ENCODE measurements at regions not wholly inside any gene's neighbourhood (a gene's known extent, or its start where the extent isn't known, plus 50 kb on each side); places are given as distances from the start of the nearest gene placed in this dataset.
"Not testable (repeated sequence)": the region's sequence is repeated elsewhere in the genome, so short reads cannot be mapped to it uniquely, and the experiment has no call there.

DNA sequence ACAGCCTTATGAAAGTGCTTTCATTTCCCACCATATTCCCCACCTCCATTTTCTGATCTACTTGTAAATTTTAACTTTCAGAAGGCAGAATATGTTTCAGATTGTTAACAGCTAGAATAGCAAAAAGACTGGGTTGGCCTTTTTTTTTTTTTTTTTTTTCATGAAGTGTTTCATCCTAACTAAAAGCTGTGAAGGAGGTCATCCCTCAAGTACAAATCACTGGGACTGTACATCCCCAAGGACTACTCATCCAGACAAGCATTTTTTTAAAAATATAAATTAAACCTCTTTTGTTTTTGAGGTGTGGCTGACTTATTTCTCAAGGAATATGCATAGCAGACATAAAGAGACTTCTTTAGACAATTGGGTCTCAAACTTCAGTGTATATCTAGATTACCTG, 542.1 kb upstream of the TUSC1 start:
- no peak for DNase-seq

DNA sequence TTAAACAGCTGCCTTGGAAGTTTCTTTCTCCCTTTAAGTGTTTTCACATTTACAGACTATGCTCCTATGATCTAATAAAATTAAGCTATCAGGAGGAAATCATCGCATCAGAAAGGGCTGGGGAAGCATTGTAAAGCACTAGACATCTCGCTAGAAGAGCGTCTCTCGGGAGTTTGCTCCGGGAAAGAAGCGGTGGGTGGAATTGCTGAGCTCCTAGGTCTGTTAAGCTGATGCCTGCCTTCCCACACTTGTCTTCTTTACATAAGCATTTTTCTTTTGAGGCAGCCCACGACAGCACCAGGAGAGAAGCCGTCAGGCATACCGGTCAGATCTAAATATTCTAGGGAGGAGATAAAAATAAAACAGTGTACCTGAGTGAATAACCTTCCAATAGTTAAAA, 541.7 kb upstream of the TUSC1 start:
- DNase-seq: no peak

DNA sequence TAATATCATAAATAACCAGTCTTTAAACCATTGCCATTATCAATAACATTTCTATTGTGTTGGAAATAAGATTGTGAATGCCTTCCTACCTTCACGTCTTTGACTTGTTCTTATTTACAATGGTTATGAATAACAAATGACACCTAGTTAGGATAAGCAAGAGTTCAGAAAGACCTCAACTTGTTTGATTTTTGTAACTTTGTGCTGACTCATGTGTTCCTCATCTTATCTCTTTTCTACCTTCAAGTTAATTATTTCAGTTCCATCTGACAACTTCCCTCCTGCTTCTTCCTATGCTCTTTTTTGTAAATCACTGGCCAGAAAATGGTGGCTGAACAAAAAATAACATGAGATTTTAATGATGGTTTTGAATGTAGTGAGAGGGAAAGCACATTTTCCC, 538.5 kb upstream of the TUSC1 start:
- DNase-seq: no peak

DNA sequence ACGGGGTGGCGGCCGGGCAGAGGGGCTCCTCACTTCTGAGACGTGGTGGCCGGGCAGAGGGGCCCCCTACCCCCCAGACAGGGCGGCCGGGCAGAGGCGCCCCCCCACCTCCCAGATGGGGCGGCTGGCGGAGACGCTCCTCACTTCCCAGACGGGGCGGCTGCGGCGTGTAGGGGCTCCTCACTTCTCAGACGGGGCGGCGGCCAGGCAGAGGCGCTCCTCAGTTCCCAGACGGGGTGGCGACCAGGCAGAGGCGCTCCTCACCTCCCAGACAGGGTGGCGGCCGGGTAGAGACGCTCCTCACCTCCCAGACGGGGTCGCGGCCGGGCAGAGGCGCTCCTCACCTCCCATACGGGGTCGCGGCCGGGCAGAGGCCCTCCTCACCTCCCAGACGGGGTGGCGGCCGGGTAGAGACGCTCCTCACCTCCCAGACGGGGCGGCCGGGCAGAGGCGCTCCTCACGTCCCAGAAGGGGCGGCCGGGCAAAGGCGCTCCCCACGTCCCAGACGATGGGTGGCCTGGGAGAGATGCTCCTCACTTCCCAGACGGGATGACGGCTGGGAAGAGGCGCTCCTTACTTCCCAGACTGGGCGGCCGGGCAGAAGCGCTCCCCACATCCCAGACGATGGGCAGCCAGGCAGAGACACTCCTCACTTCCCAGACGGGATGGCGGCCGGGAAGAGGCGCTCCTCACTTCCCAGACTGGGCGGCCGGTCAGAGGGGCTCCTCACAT, 536.6 kb upstream of the TUSC1 start:
- not testable (repeated sequence) for DNase-seq

DNA sequence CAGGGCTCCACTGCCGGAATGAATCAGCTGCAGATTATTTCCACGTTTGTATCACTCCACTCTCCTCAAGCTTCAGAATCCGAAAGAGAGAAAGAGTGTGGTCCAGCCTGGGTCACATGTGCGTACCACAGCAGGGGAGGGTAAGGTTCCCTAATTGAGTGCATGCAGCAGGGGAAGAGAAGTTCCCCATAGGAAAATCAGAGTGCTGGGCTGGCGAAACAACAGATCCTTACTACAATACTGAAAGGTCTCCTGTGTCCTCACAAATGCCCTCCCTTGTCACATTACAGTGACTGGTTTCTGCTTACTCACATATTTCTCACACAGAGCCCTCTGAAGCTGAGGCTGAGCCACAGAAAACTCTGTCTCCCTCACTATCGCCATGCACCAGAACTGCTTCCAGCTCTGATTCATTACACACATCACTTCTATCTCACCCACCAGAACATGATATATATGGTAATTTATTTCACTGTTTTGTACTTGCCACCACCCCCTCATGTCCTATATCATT, 532.2 kb upstream of the TUSC1 start:
- DNase-seq: no peak

DNA sequence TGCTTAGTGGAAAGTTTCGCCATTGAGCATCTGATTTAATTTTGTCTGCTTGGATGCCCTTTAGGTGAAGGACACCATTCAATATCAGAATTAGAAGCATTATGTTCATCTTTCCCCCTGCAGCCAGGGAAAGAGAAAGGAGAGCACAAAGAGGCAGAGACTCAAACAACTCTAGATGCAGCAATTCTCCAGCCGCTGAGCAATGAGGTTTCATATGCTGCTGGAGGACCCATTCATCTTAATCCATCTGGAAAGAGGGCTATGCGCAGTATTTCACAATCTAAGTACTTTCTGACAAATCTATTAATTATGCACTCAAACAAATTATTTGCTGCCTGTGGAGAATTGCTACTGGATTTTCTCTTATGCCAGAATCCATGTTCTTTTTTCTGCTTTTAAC, 527.0 kb upstream of the TUSC1 start:
- DNase-seq: no peak

DNA sequence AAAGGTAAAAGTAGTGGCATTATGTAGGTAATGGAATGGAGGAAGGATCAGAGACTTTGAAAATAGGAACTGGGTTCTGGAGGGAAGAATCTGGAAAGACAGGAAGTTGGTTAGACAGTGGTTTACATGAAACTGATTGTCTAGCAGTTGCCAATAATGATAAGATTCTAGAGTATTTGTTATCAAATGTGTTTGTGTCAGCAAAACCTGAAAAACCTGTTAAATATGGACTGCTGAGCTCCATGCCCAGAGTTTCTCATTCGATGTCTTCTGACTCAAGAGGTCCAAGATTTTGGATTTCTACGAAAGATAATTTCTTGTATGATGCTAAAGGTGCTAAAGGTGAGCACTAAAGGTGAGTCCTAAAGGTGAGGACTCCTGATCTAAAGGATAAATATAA, 515.0 kb upstream of the TUSC1 start:
- DNase-seq: no peak

DNA sequence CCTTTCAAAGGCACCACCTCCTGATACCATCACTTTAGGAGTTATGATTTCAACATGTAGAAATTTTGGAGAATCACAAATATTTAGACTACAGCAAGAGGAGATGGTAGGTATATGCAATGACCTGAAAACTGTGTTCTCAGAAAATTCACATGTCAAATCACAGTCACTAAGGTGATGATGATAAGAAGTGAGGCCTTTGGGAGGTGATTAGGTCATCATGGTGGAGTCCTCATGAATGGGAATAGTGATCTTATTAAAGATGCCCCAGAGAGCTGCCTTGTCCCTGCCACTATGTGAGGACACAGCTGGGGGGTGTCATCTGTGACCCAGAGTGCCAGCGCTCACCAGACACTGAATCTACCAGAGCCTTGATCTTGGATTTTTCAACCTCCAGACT, 513.5 kb upstream of the TUSC1 start:
- DNase-seq: no peak

DNA sequence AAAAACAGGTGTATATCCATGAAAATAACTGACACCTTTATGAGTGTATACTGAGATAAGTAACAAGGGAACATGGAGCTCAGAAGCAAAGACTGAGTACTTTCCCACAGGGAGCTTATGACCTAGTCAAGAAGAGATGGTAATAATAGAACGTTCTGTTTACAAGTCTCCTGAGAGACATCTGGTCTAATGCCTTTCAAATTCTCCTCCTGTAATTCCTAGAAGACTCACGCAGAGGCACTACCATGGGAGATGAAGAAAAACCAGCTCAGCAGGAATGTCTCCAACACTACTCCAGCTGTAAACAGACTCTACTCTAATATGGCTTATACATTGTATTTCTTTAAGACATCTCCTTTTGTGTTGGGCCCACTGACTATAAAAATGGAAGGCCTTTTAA, 503.6 kb upstream of the TUSC1 start:
- no peak for DNase-seq

DNA sequence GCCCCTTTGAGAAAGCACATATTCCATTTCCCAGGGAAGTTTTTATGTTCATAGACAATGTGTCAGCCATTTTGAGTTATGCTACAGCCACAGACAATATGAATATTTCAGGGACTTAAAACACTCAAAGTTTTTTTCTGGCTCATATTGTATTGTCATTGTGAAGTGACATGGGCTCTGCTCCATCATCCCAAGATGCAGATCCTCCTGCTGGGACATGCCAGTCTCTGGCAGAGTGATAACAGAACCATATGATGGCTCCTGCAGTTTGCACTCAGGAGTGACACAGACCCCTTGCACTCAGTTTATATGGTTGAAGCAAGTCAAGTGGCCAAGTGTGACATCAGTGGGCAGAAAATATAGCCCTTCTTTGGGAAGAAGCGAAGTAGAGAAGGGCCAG, 498.4 kb upstream of the TUSC1 start:
- no peak for DNase-seq

DNA sequence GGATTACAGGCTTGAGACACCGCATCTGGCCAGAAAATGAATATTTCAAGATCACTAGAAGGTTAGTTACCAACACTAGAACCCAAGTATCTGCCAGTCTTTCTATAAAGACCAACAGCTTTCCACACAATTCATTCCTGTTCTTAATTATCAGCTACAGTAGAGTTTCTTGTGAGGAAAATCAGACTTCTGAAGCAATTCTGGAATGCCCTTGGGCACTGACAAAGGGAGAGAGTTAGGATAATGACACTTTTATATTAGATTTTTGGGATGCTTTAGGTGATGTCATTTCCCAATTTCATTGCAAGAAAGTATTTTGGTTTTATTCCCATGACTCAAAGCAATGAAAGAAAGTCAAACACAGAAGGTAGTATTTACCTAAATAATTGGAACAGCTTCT, 497.0 kb upstream of the TUSC1 start:
- no peak for DNase-seq

DNA sequence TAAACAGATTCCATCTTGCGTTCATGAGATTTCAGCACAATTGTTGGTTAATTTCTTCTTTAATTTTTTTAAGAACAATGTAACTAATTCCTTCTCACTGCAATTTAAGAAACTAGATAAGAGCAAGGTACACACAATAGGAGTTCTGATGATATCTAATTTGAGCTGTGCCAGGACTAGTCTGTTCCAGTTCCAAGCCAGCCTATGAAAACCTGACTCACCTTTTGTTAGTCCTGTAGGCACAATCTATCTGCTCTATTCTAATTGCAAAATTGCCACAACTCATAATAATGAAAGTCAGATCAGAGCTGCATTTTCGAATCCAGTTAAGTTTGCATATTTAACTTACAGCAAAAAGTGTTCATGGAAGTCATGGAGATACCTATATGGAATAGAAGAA, 494.1 kb upstream of the TUSC1 start:
- no peak for DNase-seq

DNA sequence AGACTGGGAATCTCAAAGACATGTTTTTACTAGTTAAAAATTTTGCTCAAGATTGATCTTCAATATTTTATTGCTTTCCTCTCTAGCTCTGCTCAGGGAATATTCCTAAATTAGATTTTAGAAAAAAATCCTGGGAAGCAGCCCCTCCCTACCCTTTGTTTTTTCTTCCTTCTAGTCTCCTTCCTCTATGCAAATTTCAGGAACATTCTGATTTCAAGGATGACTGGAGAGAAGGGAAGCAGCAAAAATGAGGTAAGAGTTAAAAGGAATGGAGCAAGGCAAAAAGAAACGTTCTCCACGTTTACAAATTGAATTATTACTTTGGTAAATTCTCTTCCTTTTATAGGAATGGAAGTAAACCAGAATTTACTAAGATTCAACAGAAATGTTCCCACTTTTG, 493.4 kb upstream of the TUSC1 start:
- DNase-seq: no peak

DNA sequence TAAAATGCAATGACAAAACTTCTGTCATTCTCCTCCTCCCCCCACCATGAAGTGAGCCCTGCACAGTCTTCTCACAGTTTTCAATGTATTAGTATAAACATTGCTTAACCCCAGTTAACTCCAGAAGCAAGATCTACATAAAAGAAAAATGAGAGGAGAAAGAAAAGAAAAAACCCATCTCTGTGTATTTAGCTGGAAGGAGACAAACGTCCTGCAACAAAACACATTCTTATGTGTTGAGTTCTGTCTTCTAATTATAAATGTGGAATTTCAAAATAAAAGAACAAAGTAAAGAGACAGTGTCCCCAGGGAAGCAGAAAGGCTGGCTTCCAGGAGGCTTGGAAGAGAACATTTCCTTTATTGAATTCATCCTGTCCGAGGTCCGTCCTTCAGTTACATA, 491.9 kb upstream of the TUSC1 start:
- no peak for DNase-seq

DNA sequence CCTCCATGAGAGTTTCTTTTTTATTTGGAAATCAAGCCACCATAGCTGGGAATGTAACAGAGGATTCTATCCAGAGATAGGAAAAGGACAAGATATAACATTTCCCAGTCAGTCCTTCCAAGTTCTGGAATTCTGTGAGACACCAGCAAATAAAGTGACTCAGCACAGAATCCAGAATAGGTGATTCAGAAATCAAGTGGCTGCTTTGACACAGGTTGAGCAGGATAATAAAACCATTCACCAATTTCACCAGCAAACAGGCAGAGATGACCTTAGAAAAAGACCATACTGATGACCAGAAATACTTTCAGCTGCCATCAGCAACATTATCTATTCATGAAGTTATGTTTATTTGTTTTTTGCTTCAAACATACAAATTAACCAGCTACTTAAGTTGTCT, 491.5 kb upstream of the TUSC1 start:
- DNase-seq: no peak

DNA sequence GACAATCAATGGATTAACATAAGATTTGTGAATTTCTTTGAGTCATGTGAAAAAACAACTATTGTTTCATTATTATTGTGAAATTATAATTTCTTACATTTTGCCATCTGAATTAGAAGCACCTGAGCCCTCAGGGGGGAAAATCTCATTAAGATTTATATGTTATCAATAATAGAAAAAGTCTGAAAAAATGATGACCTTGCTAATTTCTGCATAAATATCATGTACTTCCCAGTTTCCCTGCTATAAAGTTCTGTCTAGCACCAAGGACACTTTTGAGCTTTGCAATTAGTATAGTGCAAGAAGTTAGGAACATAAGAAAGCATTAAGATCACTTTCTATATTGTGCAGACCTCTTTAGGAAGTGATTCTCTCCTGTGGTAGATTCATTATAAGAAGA, 488.3 kb upstream of the TUSC1 start:
- no peak for DNase-seq

DNA sequence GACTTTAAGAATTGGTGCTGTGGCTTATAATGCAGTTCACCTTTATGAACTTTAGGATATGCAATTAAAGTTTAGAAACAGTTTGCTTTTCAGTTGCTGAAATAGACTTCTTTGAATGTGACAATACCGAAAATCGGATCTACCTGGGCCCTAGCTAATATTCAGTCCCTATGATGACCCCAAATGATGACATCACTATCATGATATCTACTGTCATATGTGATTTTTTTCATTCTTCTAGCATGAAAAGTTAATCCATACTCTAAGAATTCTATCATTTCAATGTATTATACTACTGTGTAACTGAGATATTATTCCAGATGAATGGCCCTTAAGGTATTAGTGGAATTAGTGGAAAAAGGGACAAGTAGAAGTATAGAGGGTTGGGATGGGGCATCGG, 487.2 kb upstream of the TUSC1 start:
- DNase-seq: no peak

DNA sequence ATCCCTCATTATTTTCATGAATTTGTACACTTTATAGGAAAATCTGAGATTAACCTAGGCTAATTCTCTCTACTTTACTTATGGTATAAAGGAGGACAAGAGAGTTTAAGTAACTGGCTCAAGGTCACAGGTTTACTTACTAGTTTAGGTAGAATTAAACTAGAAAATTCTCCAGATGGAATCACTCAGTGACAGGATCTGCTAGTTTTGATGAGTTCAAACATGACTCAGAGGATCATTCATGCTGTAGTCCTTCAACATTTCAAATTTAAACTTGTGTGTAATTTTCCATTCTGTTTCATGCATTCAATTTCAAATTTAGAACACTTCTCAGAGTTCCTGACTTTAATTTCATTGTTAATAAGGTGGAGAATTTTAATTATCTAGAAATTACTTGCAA, 485.7 kb upstream of the TUSC1 start:
- DNase-seq: no peak

DNA sequence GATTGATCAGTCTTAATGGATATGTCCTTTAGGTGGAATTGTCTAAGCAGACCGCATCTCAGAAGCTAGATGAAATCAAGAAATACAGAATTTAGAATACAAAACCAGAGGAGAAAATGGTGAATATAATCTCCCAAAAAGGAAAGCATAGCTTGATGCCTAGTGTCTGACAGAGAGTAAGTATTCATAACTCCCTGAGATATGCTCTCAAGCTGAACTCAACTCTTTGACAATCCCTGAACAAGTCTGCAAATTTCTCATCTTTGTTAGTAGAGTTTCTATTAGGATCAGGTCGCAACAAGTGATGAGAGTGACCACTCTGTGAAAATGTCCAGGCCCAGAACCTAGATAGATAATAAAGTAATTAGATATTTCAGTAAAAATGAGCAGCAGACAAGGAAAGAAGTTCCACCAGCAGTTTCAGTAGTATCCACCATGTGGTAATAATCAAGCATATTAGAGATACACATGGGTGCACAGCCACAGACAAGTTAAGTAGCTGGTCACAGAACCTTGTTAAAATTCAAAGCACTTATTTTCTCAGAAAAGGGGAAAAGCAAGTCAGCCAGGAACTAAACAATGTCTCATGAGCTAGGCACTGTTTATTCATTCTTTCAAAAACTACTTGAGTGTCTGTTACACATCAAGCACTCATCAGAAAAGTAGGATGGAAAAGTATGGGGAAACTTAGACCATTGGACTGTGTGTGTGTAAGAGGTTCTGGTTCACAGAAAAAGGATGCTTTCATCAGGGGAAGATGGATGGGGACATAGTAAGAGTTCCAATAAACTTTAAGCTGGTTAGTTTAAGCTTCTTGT, 481.5 kb upstream of the TUSC1 start:
- no peak for DNase-seq

DNA sequence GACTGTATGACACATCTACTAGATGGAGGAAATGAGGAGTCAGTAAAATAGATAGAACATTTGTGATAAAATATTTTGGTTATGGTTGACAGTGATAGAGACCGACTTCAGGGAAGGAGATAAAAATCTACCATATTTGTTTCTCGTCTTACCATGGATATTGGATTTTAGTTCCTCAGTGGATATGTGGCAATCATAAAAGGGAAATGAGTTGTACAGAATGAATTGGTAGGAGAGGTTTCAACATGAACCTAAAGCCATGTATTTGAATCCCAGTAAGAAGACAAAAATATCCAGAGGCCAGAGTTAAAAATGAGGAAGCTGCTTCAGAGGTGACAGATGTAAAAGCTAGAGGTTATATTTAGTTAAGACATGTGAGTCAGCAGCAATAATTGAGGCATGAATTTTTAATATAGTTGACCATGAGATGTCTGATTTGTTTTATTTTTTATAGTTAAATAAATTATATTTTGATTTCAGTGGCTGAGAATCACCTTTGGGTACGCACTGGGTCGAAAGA, 480.4 kb upstream of the TUSC1 start:
- DNase-seq: no peak

DNA sequence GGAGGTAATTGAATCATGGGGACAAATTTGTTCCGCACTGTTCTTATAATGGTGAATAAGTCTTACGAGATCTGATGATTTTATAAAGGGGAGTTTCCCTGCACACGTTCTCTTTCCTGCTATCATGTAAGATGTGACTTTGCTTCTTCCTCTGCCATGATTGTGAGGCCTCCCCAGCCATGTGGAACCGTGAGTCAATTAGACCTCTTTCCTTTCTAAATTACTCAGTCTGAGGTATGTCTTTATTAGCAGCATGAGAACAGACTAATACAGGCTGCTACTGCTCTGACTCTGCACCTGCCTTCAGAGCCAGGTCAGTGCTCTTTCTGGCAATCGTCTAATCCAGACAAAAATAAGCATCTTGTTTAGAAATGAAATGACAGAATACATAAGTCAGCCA, 479.2 kb upstream of the TUSC1 start:
- no peak for DNase-seq

DNA sequence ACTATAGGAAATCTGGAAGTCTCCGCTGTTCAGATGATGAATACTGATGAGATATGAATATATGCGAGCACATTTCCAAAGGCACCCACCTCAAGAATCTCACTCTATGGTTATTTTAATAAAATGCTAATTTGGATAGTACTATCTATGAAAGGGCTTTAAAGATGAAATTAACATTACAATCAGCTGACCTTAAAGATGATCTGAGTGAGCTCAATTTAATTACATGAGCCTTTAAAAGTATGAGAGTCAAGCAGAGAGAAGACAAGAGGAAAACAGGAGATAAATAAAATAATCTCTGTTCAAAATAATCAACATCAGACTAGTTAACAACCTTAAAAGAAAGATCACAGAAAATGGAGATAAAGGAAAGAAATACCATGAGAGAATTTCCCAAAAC, 474.1 kb upstream of the TUSC1 start:
- no peak for DNase-seq

DNA sequence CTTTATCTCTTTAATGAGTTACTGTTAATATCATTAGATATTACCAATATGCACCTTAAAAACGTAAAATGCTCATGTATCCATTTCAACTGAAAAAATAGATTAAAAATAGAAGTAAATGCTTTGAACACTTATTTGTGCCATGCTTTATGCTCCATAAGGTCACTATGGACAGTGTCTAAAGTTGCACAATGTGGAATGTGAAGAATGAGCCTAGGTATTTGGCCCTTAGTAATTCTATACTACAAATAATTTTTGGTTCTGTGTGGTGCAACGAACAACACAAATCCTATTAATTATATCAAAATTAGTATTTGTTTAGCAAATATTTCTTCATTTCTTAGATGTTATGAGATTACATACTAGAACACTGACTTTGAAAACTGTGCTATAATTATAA, 469.9 kb upstream of the TUSC1 start:
- no peak for DNase-seq

DNA sequence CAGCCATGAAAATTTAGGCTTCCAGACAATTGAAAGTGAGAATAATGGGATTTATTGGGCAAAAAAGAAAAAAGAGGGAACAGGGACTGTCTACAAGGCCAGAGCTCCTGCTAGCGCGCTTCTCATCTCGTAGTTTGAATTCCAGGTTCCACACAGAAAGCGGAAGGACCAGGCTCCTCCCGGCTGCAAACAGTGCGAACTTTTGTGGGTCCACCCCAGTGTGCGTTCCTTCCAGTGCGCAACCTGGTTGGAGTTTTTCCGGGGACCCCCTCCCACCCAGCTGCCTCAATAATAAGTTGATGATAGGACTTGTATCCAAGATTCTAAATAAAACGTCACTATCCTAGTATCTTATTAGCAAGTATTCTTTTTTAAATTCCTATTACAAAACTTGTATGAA, 467.7 kb upstream of the TUSC1 start:
- no peak for DNase-seq

Data from NCI-H1436 treated with DMSO at 0.1 percent for 48 hours (cell line).